Activated B cell treated with CpG ODN at 0.5 μM for 24 hours (primary cell): ENCODE measurements at regions not wholly inside any gene's neighbourhood (a gene's known extent, or its start where the extent isn't known, plus 50 kb on each side); places are given as distances from the start of the nearest gene placed in this dataset.

Experiments
- ATAC-seq: fragments of 200-7000 bp; cut with Tn5 transposase; one replicate; pipeline ENCODE4 v1.10.0; 2021; ENCODE audit warnings: low read depth, mild to moderate bottlenecking, moderate library complexity
- CTCF ChIA-PET: fragments of 350-600 bp; sonication (Branson Sonifier 250); formaldehyde crosslinking; loops from one replicate; lab custom pipeline; 2021; ENCODE audit warnings: antibody characterized with exemption; lab: Charles Lee
- POLR2A ChIA-PET: fragments of 350-600 bp; sonication (Branson Sonifier 250); formaldehyde crosslinking; loops from one replicate; lab custom pipeline; 2021; ENCODE audit warnings: antibody characterized with exemption; lab: Charles Lee
- DNase-seq: peaks from one replicate; pipeline ENCODE4 v3.0.0; 2022
- H3K27ac Mint-ChIP-seq: one replicate; pipeline ENCODE4 v1.8.0; 2020; ENCODE audit warnings: mixed read lengths
- H3K27me3 Mint-ChIP-seq: one replicate; pipeline ENCODE4 v1.8.0; 2021; ENCODE audit warnings: mixed read lengths
- H3K36me3 Mint-ChIP-seq: one replicate; pipeline ENCODE4 v1.8.0; 2021; ENCODE audit warnings: low read depth, mixed read lengths
- H3K4me1 Mint-ChIP-seq: one replicate; pipeline ENCODE4 v1.8.0; 2021; ENCODE audit warnings: mixed read lengths
- H3K4me3 Mint-ChIP-seq: one replicate; pipeline ENCODE4 v1.8.0; 2020; ENCODE audit warnings: mild to moderate bottlenecking, mixed read lengths
- H3K9me3 Mint-ChIP-seq: one replicate; pipeline ENCODE4 v1.8.0; 2020; ENCODE audit warnings: mixed read lengths
- CTCF ChIP-seq: fragments of 200-600 bp; IDR thresholded peaks from one replicate; pipeline ENCODE4 v1.8.0; 2022; ENCODE audit warnings: antibody characterized with exemption, mild to moderate bottlenecking
- intact Hi-C: fragments of 100-400 bp; cut with micrococcal nuclease; formaldehyde crosslinking; loops from one replicate; pipeline ENCODE4 v1.15.1; 2024

GRCh38 chr11:26070714-26071380 lies 261.1 kb upstream of the ANO3 start:
- H3K4me1 Mint-ChIP-seq: peaks cover 5% of the 10 kb centered on the region
- H3K9me3 Mint-ChIP-seq: peaks cover 3% of the 10 kb centered on the region
- no peak for TF ChIP-seq CTCF
- no peak overlapping the region for H3K27ac Mint-ChIP-seq
- intact Hi-C loops: no loop called here
- ChIA-PET POLR2A (no interaction called here), CTCF (no interaction called here)
- H3K27me3 Mint-ChIP-seq: no peaks in the 10 kb centered on the region
- DNase-seq: no peak
- no peak overlapping the region for H3K4me3 Mint-ChIP-seq
- H3K36me3 Mint-ChIP-seq: no peaks in the 10 kb centered on the region
- ATAC-seq: no peak

- ChIA-PET CTCF (interaction anchor here (0.5 kb wide), 1 partner anchor 91 kb away, joined by 3 read pairs; no protein-coding TSS in a partner anchor), POLR2A (no interaction called here)
- no peaks in the 10 kb centered on the region for H3K4me1 Mint-ChIP-seq
- H3K4me3 Mint-ChIP-seq: no peak overlapping the region
- no peak for TF ChIP-seq CTCF
- DNase-seq (no peak), ATAC-seq (no peak)
- H3K27me3 Mint-ChIP-seq: no peaks in the 10 kb centered on the region
- H3K36me3 Mint-ChIP-seq: no peaks in the 10 kb centered on the region
- no peaks in the 10 kb centered on the region for H3K9me3 Mint-ChIP-seq
- intact Hi-C loops: no loop called here
- H3K27ac Mint-ChIP-seq: no peak overlapping the region
Measured at GRCh38 chr11:26072614-26073153, 259.2 kb upstream of the ANO3 start.

- Mint-ChIP-seq H3K36me3 (no peaks in the 10 kb centered on the region), H3K27ac (no peak overlapping the region), H3K4me3 (no peak overlapping the region), H3K9me3 (no peaks in the 10 kb centered on the region), H3K27me3 (no peaks in the 10 kb centered on the region), H3K4me1 (no peaks in the 10 kb centered on the region)
- DNase-seq (no peak), ATAC-seq (no peak)
- ChIA-PET CTCF (no interaction called here), POLR2A (no interaction called here)
- TF ChIP-seq CTCF: no peak
- intact Hi-C loops: loop anchor here (2.0 kb wide), 1 partner anchor 13 kb away; no protein-coding TSS in a partner anchor
Measured at GRCh38 chr11:26073646-26074045, 258.3 kb upstream of the ANO3 start.

GRCh38 chr11:26076233-26076990 lies 255.5 kb upstream of the ANO3 start:
- POLR2A ChIA-PET: no interaction called here
- H3K36me3 Mint-ChIP-seq: no peaks in the 10 kb centered on the region
- CTCF ChIA-PET: no interaction called here
- no peaks in the 10 kb centered on the region for H3K9me3 Mint-ChIP-seq
- H3K27ac Mint-ChIP-seq: no peak overlapping the region
- TF ChIP-seq CTCF: no peak
- DNase-seq: no peak
- intact Hi-C loops: no loop called here
- no peaks in the 10 kb centered on the region for H3K27me3 Mint-ChIP-seq
- no peak for ATAC-seq
- no peaks in the 10 kb centered on the region for H3K4me1 Mint-ChIP-seq
- no peak overlapping the region for H3K4me3 Mint-ChIP-seq

GRCh38 chr11:26078231-26078821 lies 253.6 kb upstream of the ANO3 start:
- Mint-ChIP-seq H3K4me3 (no peak overlapping the region), H3K27ac (no peak overlapping the region), H3K4me1 (no peaks in the 10 kb centered on the region), H3K27me3 (no peaks in the 10 kb centered on the region), H3K9me3 (no peaks in the 10 kb centered on the region), H3K36me3 (no peaks in the 10 kb centered on the region)
- intact Hi-C loops: no loop called here
- ATAC-seq (no peak), DNase-seq (no peak)
- TF ChIP-seq CTCF: no peak
- ChIA-PET POLR2A (no interaction called here), CTCF (interaction anchor here (0.8 kb wide), 1 partner anchor 96 kb away, joined by 3 read pairs; no protein-coding TSS in a partner anchor)
